ENCODE measurements at regions not wholly inside any gene's neighbourhood (a gene's known extent, or its start where the extent isn't known, plus 50 kb on each side); places are given as distances from the start of the nearest gene placed in this dataset.

DNA sequence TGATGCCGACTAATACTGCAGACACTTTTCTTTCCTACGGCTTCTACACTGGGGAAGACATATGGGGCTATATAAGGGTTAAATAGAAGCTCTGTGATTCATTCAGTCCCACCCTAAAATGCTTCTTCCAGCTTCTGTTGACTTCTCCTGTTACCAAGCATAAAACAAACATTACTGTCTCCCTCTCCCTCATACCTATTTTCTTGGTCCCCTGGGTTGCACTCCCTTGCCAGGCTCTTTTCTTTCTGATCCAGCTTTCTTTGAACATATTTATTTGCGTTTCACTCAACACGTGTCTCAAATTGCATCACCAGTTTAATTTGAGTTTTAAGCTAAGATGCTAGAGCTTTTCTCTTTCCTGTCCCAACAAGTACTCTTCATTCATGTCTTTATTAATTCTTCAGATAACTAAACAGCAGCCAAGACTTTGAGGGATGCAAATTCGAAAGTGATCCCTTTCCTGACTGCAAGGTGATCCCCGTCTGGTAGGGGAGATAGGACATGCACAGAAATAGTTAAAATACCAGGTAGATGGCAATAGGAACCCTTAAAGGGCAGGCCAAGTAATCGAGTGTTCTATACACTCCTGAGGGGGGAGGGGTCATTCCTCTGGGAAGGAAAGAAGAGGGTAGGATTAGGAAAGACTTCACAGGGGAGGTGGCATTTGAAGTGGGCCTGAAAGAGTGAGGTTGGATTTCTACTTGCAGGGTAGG lies 198.6 kb upstream of the BCL6 start:
- TF ChIP-seq, protein P1, sequence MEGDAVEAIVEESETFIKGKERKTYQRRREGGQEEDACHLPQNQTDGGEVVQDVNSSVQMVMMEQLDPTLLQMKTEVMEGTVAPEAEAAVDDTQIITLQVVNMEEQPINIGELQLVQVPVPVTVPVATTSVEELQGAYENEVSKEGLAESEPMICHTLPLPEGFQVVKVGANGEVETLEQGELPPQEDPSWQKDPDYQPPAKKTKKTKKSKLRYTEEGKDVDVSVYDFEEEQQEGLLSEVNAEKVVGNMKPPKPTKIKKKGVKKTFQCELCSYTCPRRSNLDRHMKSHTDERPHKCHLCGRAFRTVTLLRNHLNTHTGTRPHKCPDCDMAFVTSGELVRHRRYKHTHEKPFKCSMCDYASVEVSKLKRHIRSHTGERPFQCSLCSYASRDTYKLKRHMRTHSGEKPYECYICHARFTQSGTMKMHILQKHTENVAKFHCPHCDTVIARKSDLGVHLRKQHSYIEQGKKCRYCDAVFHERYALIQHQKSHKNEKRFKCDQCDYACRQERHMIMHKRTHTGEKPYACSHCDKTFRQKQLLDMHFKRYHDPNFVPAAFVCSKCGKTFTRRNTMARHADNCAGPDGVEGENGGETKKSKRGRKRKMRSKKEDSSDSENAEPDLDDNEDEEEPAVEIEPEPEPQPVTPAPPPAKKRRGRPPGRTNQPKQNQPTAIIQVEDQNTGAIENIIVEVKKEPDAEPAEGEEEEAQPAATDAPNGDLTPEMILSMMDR (IDR thresholded peaks at IDR 0.05) = no peak
- no peak for TF ChIP-seq POLR2A (IDR thresholded peaks at IDR 0.05)
